Ecto neural progenitor cell (in vitro differentiated cells): ENCODE measurements at regions not wholly inside any gene's neighbourhood (a gene's known extent, or its start where the extent isn't known, plus 50 kb on each side); places are given as distances from the start of the nearest gene placed in this dataset.

Experiments
- DNase-seq: peaks from one replicate; pipeline ENCODE4 v3.0.0-alpha.2; 2018; ENCODE audit warnings: low spot score

GRCh38 chr3:157807280-157807679, 298.9 kb downstream of the SHOX2 start:
- DNase-seq, result no peak

- DNase-seq, result no peak
Observed at GRCh38 chr3:157805538-157805937, 300.7 kb downstream of the SHOX2 start.

GRCh38 chr3:157794771-157795170, 291.6 kb upstream of the VEPH1 start:
- no peak for DNase-seq

GRCh38 chr3:157793745-157794144, 290.5 kb upstream of the VEPH1 start:
- DNase-seq, result no peak

GRCh38 chr3:157789162-157789561, 285.9 kb upstream of the VEPH1 start:
- no peak for DNase-seq

GRCh38 chr3:157786618-157787017, 283.4 kb upstream of the VEPH1 start:
- no peak for DNase-seq

- DNase-seq, result no peak
Observed at GRCh38 chr3:157786211-157786610, 283.0 kb upstream of the VEPH1 start.

GRCh38 chr3:157785102-157785826, 282.0 kb upstream of the VEPH1 start:
- no peak for DNase-seq

GRCh38 chr3:157782236-157782635, 279.0 kb upstream of the VEPH1 start:
- no peak for DNase-seq

- no peak for DNase-seq
Observed at GRCh38 chr3:157776861-157777260, 273.6 kb upstream of the VEPH1 start.

GRCh38 chr3:157775446-157775845, 272.2 kb upstream of the VEPH1 start:
- DNase-seq, result no peak

GRCh38 chr3:157769378-157769777, 266.2 kb upstream of the VEPH1 start:
- no peak for DNase-seq

GRCh38 chr3:157767607-157768006, 264.4 kb upstream of the VEPH1 start:
- no peak for DNase-seq

- no peak for DNase-seq
Observed at GRCh38 chr3:157763644-157764043, 260.4 kb upstream of the VEPH1 start.

- no peak for DNase-seq
Observed at GRCh38 chr3:157759311-157759710, 256.1 kb upstream of the VEPH1 start.

GRCh38 chr3:157755233-157755632, 252.0 kb upstream of the VEPH1 start:
- DNase-seq, result no peak

- DNase-seq, result no peak
Observed at GRCh38 chr3:157754451-157754850, 251.2 kb upstream of the VEPH1 start.

GRCh38 chr3:157753787-157754136, 250.5 kb upstream of the VEPH1 start:
- no peak for DNase-seq

- DNase-seq, result no peak
Observed at GRCh38 chr3:157752956-157753786, 250.0 kb upstream of the VEPH1 start.

- no peak for DNase-seq
Observed at GRCh38 chr3:157752554-157752953, 249.3 kb upstream of the VEPH1 start.

- DNase-seq, result no peak
Observed at GRCh38 chr3:157751386-157751785, 248.2 kb upstream of the VEPH1 start.

- no peak for DNase-seq
Observed at GRCh38 chr3:157746391-157746790, 243.2 kb upstream of the VEPH1 start.

GRCh38 chr3:157741607-157742006, 238.4 kb upstream of the VEPH1 start:
- no peak for DNase-seq

GRCh38 chr3:157738441-157738840, 235.2 kb upstream of the VEPH1 start:
- DNase-seq, result no peak
